ENCODE measurements at regions not wholly inside any gene's neighbourhood (a gene's known extent, or its start where the extent isn't known, plus 50 kb on each side); places are given as distances from the start of the nearest gene placed in this dataset.

DNA sequence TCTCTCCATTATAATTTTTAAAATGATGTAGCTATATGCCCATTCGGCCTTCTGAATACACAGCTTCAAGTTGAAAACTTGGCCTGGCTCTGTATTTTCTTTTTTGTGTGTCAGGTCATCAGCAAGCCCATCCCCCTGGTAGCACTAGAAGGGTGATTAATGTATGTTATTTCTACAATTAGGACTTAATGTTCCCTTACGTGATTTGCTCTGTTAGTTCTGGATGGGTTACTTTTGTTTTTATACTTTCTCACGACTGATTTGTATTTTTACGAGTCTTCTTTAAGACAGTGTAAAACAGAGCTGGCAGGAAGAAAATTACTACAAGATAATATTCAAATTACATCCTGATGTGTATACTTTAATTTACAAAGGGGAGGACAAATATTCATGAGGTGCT is 88.4 kb upstream of the RGPD4 start:
- no peak overlapping the region for H2BK5ac ChIP-seq (ENCODE audit: low read depth, low read length, poor library complexity)
- no peaks in the 10 kb centered on the region for H3K79me1 ChIP-seq (ENCODE audit: low read length)
- no peak overlapping the region for H3K18ac ChIP-seq (ENCODE audit: low read length)
- H2AFZ ChIP-seq (ENCODE audit: insufficient read depth, low read length, poor library complexity): no peak overlapping the region
- DNase-seq: no peak
- no CpG with 5 or more reads among the region's 4 CpGs for WGBS (ENCODE audit: extremely low coverage, insufficient coverage, insufficient read length)
- H4K8ac ChIP-seq (ENCODE audit: low read depth, low read length): no peak overlapping the region
- no peak overlapping the region for H3K4me2 ChIP-seq (ENCODE audit: low read length)
- H2BK12ac ChIP-seq (ENCODE audit: low read length): no peak overlapping the region
- H3K79me2 ChIP-seq (ENCODE audit: control insufficient read depth, insufficient read depth, low read length, poor library complexity): no peaks in the 10 kb centered on the region
- H3K9me3 ChIP-seq (ENCODE audit: insufficient read depth, low read depth, low read length): no peaks in the 10 kb centered on the region
- no peak overlapping the region for H2AK5ac ChIP-seq (ENCODE audit: low read length)
- no peak overlapping the region for H4K12ac ChIP-seq (ENCODE audit: low read depth, low read length)
- no peak overlapping the region for H3K23ac ChIP-seq (ENCODE audit: low read length)
- no peak overlapping the region for H3K4ac ChIP-seq (ENCODE audit: low read depth, low read length)
- H3K14ac ChIP-seq (ENCODE audit: low read length): no peak overlapping the region
- H3K9ac ChIP-seq (ENCODE audit: low read length): no peak overlapping the region
- no peak overlapping the region for H3K4me3 ChIP-seq (ENCODE audit: low read depth, low read length)
- no peaks in the 10 kb centered on the region for H3K27me3 ChIP-seq (ENCODE audit: insufficient read depth, low read length)
- no peak overlapping the region for H4K91ac ChIP-seq (ENCODE audit: low read depth, low read length)
- no peaks in the 10 kb centered on the region for H3K36me3 ChIP-seq (ENCODE audit: control insufficient read depth in 1 of 2, insufficient read depth in 2 of 2, low read length in 2 of 2)
- no peak overlapping the region for H2BK120ac ChIP-seq (ENCODE audit: insufficient read depth, low read length, poor library complexity)
- no peaks in the 10 kb centered on the region for H3K4me1 ChIP-seq (ENCODE audit: control insufficient read depth in 1 of 2, insufficient read depth in 2 of 2, low read length in 2 of 2)
- no peak overlapping the region for H3K27ac ChIP-seq (ENCODE audit: low read depth, low read length)

DNA sequence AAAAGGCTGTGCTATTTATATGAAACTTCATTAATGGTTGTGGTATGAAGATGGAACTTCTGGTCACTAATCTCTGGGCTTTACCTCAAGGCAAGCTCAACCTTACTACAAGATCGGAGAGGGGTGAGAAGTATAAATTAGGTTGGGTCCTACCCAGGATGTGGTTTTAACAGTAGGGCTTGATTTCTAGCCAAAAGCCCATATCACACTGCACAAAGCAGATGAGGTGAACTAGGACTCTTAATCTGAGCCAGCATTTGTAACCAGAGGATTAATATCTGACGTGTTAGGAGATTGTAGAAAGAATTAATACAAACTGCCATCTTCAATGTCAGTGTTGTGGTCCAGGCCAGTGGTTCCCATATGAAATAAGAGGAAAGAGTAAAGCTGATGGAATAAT is 86.4 kb upstream of the RGPD4 start:
- WGBS (ENCODE audit: extremely low coverage, insufficient coverage, insufficient read length): no CpG with 5 or more reads among the region's 2 CpGs
- no peaks in the 10 kb centered on the region for H3K79me1 ChIP-seq (ENCODE audit: low read length)
- H2AFZ ChIP-seq (ENCODE audit: insufficient read depth, low read length, poor library complexity): no peak overlapping the region
- no peaks in the 10 kb centered on the region for H3K36me3 ChIP-seq (ENCODE audit: control insufficient read depth in 1 of 2, insufficient read depth in 2 of 2, low read length in 2 of 2)
- H3K23ac ChIP-seq (ENCODE audit: low read length): no peak overlapping the region
- H3K4me2 ChIP-seq (ENCODE audit: low read length): no peak overlapping the region
- H2BK5ac ChIP-seq (ENCODE audit: low read depth, low read length, poor library complexity): no peak overlapping the region
- no peak overlapping the region for H4K12ac ChIP-seq (ENCODE audit: low read depth, low read length)
- no peaks in the 10 kb centered on the region for H3K9me3 ChIP-seq (ENCODE audit: insufficient read depth, low read depth, low read length)
- no peak overlapping the region for H2BK120ac ChIP-seq (ENCODE audit: insufficient read depth, low read length, poor library complexity)
- H3K4me3 ChIP-seq (ENCODE audit: low read depth, low read length): no peak overlapping the region
- H3K27me3 ChIP-seq (ENCODE audit: insufficient read depth, low read length): no peaks in the 10 kb centered on the region
- H4K8ac ChIP-seq (ENCODE audit: low read depth, low read length): no peak overlapping the region
- no peaks in the 10 kb centered on the region for H3K4me1 ChIP-seq (ENCODE audit: control insufficient read depth in 1 of 2, insufficient read depth in 2 of 2, low read length in 2 of 2)
- no peak overlapping the region for H2BK12ac ChIP-seq (ENCODE audit: low read length)
- no peak overlapping the region for H3K18ac ChIP-seq (ENCODE audit: low read length)
- no peak overlapping the region for H3K27ac ChIP-seq (ENCODE audit: low read depth, low read length)
- H3K9ac ChIP-seq (ENCODE audit: low read length): no peak overlapping the region
- no peak overlapping the region for H3K14ac ChIP-seq (ENCODE audit: low read length)
- H2AK5ac ChIP-seq (ENCODE audit: low read length): no peak overlapping the region
- H3K4ac ChIP-seq (ENCODE audit: low read depth, low read length): no peak overlapping the region
- no peak overlapping the region for H4K91ac ChIP-seq (ENCODE audit: low read depth, low read length)
- no peak for DNase-seq
- H3K79me2 ChIP-seq (ENCODE audit: control insufficient read depth, insufficient read depth, low read length, poor library complexity): no peaks in the 10 kb centered on the region

DNA sequence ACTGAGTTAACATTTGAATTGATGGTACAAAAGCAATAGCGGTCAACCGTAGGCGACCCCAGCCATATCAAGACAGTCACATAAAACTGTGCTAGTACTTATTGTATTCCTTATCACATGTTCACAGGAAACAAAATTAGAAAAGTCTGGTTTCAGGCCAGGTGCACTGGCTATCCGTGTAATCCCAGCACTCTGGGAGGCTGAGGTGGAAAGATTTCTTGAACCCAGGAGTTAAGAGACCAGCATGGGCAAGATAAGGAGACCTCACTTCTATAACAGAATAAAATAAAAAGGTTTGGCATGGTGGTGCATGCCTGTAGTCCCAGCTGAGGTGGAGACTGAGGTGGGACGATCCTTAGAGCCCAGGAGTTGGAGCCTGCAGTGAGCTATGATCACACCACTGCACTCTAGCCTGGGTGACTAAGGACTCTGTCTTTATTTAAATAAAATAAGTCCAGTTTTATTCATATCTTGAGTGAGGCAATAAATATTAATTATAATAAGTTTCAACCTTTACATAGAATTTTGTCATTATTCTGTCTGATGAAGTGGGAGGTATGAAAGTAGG is 84.1 kb upstream of the RGPD4 start:
- Histone ChIP-seq H3K9ac (ENCODE audit: low read length) (no peak overlapping the region), H3K4ac (ENCODE audit: low read depth, low read length) (no peak overlapping the region), H3K4me2 (ENCODE audit: low read length) (no peak overlapping the region), H2BK5ac (ENCODE audit: low read depth, low read length, poor library complexity) (no peak overlapping the region), H3K79me1 (ENCODE audit: low read length) (no peaks in the 10 kb centered on the region), H3K18ac (ENCODE audit: low read length) (no peak overlapping the region), H3K9me3 (ENCODE audit: insufficient read depth, low read depth, low read length) (no peaks in the 10 kb centered on the region), H3K4me3 (ENCODE audit: low read depth, low read length) (no peak overlapping the region), H3K27ac (ENCODE audit: low read depth, low read length) (no peak overlapping the region), H3K23ac (ENCODE audit: low read length) (no peak overlapping the region), H2BK120ac (ENCODE audit: insufficient read depth, low read length, poor library complexity) (no peak overlapping the region), H3K79me2 (ENCODE audit: control insufficient read depth, insufficient read depth, low read length, poor library complexity) (no peaks in the 10 kb centered on the region), H3K27me3 (ENCODE audit: insufficient read depth, low read length) (no peaks in the 10 kb centered on the region), H3K14ac (ENCODE audit: low read length) (no peak overlapping the region), H4K12ac (ENCODE audit: low read depth, low read length) (no peak overlapping the region), H3K36me3 (ENCODE audit: control insufficient read depth in 1 of 2, insufficient read depth in 2 of 2, low read length in 2 of 2) (no peaks in the 10 kb centered on the region), H2AK5ac (ENCODE audit: low read length) (no peak overlapping the region), H4K91ac (ENCODE audit: low read depth, low read length) (no peak overlapping the region), H4K8ac (ENCODE audit: low read depth, low read length) (no peak overlapping the region), H2AFZ (ENCODE audit: insufficient read depth, low read length, poor library complexity) (no peak overlapping the region), H2BK12ac (ENCODE audit: low read length) (no peak overlapping the region), H3K4me1 (ENCODE audit: control insufficient read depth in 1 of 2, insufficient read depth in 2 of 2, low read length in 2 of 2) (no peaks in the 10 kb centered on the region)
- WGBS (ENCODE audit: extremely low coverage, insufficient coverage, insufficient read length): no CpG with 5 or more reads among the region's 5 CpGs
- no peak for DNase-seq

DNA sequence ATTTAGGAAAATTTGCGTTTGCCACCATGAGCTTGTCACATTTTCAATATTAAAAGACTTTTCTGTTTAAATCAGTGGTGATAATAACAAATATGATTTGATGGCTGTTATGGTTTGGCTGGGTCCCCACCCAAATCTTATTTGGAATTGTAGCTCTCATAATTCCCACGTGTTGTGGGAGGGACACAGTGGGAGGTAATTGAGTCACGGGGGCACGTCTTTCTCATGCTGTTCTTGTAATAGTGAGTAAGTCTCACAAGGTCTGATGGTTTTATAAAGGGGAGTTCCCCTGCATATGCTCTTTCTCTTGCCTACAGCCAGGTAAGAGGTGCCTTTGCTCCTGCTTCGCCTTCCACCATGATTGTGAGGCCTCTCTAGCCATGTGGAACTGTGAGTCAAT is 83.4 kb upstream of the RGPD4 start:
- no peak for DNase-seq
- H3K79me1 ChIP-seq (ENCODE audit: low read length): no peaks in the 10 kb centered on the region
- H4K91ac ChIP-seq (ENCODE audit: low read depth, low read length): no peak overlapping the region
- no peak overlapping the region for H2AFZ ChIP-seq (ENCODE audit: insufficient read depth, low read length, poor library complexity)
- no peaks in the 10 kb centered on the region for H3K36me3 ChIP-seq (ENCODE audit: control insufficient read depth in 1 of 2, insufficient read depth in 2 of 2, low read length in 2 of 2)
- H3K79me2 ChIP-seq (ENCODE audit: control insufficient read depth, insufficient read depth, low read length, poor library complexity): no peaks in the 10 kb centered on the region
- H4K8ac ChIP-seq (ENCODE audit: low read depth, low read length): no peak overlapping the region
- no peaks in the 10 kb centered on the region for H3K4me1 ChIP-seq (ENCODE audit: control insufficient read depth in 1 of 2, insufficient read depth in 2 of 2, low read length in 2 of 2)
- no peaks in the 10 kb centered on the region for H3K9me3 ChIP-seq (ENCODE audit: insufficient read depth, low read depth, low read length)
- no CpG with 5 or more reads among the region's 5 CpGs for WGBS (ENCODE audit: extremely low coverage, insufficient coverage, insufficient read length)
- no peak overlapping the region for H3K27ac ChIP-seq (ENCODE audit: low read depth, low read length)
- no peak overlapping the region for H3K4ac ChIP-seq (ENCODE audit: low read depth, low read length)
- H3K23ac ChIP-seq (ENCODE audit: low read length): no peak overlapping the region
- H3K9ac ChIP-seq (ENCODE audit: low read length): no peak overlapping the region
- H2BK5ac ChIP-seq (ENCODE audit: low read depth, low read length, poor library complexity): no peak overlapping the region
- H2AK5ac ChIP-seq (ENCODE audit: low read length): no peak overlapping the region
- H3K4me3 ChIP-seq (ENCODE audit: low read depth, low read length): no peak overlapping the region
- H3K27me3 ChIP-seq (ENCODE audit: insufficient read depth, low read length): no peaks in the 10 kb centered on the region
- no peak overlapping the region for H2BK12ac ChIP-seq (ENCODE audit: low read length)
- H3K18ac ChIP-seq (ENCODE audit: low read length): no peak overlapping the region
- H4K12ac ChIP-seq (ENCODE audit: low read depth, low read length): no peak overlapping the region
- H3K14ac ChIP-seq (ENCODE audit: low read length): no peak overlapping the region
- H3K4me2 ChIP-seq (ENCODE audit: low read length): no peak overlapping the region
- H2BK120ac ChIP-seq (ENCODE audit: insufficient read depth, low read length, poor library complexity): no peak overlapping the region

All from trophoblast cell (in vitro differentiated cells and primary cell).